Body of pancreas (tissue), 4 donors: ENCODE measurements at regions not wholly inside any gene's neighbourhood (a gene's known extent, or its start where the extent isn't known, plus 50 kb on each side); places are given as distances from the start of the nearest gene placed in this dataset.

Experiments
- CTCF ChIP-seq, 7 experiments: fragments of 450-650 bp in 4 of 7; fragments of 200-600 bp in 3 of 7; sonication (generic) in 3 of 7; IDR thresholded peaks; one replicate each; pipeline ENCODE4 v1.5.1; 2016 to 2019; ENCODE audit warnings: antibody characterized with exemption in 7 of 7
- POLR2A ChIP-seq, 3 donors: fragments of 450-650 bp; IDR thresholded peaks; one replicate each; pipeline ENCODE4 v1.6.1; 2016; ENCODE audit warnings: antibody characterized with exemption in 3 of 3, mild to moderate bottlenecking in 2 of 3

DNA sequence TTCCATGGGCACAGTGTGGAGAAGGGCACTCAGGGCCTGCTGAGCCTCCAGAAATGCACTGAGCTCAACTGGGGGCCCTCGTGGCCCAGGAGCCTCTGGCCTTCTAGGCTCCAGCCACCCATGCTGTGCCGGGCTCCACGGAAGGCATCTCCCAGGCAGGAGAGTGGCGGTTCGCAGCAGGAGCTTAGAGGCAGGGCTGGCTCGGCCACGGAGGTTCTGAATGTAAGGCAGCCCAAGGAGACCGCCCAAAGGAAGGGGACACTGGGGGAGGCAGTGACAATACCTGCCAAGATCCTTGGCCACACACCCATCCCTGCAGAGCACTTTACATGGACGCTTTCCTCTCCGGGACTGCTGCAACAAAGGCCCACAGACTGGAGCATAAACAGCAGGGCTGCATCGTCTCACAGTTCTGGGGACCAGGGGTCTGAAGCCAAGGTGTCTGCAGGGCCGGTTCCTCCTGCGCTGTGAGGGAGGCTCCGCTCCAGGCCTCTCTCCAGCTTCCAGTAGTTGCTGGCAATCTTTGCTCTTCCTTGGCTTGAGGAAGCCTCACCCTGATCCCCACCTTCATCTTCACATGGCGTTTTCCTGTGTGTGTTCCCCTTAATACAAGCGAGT is 128.2 kb upstream of the CDH4 start:
- no peak for TF ChIP-seq CTCF (IDR thresholded peaks at IDR 0.05)
- no peak for TF ChIP-seq POLR2A (IDR thresholded peaks at IDR 0.05)
